Astrocyte of the spinal cord (primary cell): ENCODE measurements at regions not wholly inside any gene's neighbourhood (a gene's known extent, or its start where the extent isn't known, plus 50 kb on each side); places are given as distances from the start of the nearest gene placed in this dataset.

Experiments used
- DNase-seq: peaks from one replicate; pipeline ENCODE4 v3.0.0; 2011; ENCODE audit warnings: low read depth, low spot score
- H3K4me3 ChIP-seq: 2 replicates; pipeline ENCODE4 v1.5.1; 2011; ENCODE audit warnings: low read depth, mild to moderate bottlenecking, low read length, moderate library complexity
- in situ Hi-C: cut with HindIII; loops from 2 replicates; pipeline ENCODE4 v1.10.0; 2017; ENCODE audit warnings: low sequenced_read_pairs
- TF ChIP-seq, protein P1 (sequence below): IDR thresholded peaks from 2 replicates; pipeline ENCODE4 v1.5.1; 2012; ENCODE audit warnings: low read depth, mild to moderate bottlenecking, low read length, inconsistent platforms

DNA sequence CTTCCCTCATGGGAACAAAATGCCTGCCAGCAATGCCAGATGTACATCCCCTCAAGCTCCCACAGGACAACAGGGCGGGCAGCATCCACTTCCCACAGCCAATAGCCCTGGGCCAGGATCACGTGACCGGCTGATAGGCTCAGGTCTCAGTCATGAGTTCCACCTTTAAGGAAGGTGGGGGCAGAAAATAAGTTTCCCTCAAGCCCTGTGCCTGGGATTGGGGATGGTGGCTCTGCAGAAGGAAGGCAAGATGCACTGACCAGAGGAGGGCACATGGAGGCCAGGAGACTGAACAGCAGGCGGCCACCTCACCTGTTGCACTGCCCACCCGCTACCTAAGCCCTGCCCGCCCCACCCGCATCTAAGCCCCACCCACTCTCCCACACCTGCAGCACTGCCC lies 149.1 kb downstream of the BMP7 start:
- no peak overlapping the region for H3K4me3 ChIP-seq
- TF ChIP-seq, protein P1, sequence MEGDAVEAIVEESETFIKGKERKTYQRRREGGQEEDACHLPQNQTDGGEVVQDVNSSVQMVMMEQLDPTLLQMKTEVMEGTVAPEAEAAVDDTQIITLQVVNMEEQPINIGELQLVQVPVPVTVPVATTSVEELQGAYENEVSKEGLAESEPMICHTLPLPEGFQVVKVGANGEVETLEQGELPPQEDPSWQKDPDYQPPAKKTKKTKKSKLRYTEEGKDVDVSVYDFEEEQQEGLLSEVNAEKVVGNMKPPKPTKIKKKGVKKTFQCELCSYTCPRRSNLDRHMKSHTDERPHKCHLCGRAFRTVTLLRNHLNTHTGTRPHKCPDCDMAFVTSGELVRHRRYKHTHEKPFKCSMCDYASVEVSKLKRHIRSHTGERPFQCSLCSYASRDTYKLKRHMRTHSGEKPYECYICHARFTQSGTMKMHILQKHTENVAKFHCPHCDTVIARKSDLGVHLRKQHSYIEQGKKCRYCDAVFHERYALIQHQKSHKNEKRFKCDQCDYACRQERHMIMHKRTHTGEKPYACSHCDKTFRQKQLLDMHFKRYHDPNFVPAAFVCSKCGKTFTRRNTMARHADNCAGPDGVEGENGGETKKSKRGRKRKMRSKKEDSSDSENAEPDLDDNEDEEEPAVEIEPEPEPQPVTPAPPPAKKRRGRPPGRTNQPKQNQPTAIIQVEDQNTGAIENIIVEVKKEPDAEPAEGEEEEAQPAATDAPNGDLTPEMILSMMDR, result no peak
- no peak for DNase-seq
- in situ Hi-C loops, result no loop called here

DNA sequence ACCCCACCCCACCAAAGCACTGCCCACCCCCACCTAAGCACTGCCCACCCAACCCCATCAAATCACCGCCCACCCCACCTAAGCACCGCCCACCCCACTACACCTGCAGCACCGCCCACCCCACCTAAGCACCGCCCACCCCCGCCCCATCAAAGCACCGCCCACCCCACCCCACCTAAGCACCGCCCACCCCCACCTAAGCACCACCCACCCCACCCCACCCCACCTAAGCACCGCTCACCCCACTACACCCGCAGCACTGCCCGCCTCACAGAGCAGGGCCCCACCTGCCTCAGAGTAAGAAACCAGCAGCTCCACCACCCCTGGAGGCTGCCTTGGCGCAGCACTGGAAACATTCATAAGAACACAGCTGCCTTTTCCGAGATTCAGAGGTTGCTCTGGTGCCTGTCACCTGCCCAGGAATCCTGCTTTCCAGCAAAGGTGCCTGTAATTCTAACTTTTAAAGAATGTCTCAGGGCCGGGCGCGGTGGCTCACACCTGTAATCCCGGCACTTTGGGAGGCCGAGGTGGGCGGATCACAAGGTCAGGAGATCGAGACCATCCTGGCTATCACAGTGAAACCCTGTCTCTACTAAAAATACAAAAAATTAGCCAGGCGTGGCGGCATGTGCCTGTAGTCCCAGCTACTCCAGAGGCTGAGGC lies 148.2 kb downstream of the BMP7 start:
- no peak overlapping the region for H3K4me3 ChIP-seq
- TF ChIP-seq, protein P1, result no peak
- DNase-seq, result no peak
- in situ Hi-C loops, result no loop called here
